GM18907 (cell line): ENCODE measurements at regions not wholly inside any gene's neighbourhood (a gene's known extent, or its start where the extent isn't known, plus 50 kb on each side); places are given as distances from the start of the nearest gene placed in this dataset.
"Not testable (repeated sequence)": the region's sequence is repeated elsewhere in the genome, so short reads cannot be mapped to it uniquely, and the experiment has no call there.

Source experiments
- ATAC-seq: cut with Tn5 transposase; IDR thresholded peaks from one replicate; pipeline ENCODE4 v1.9.1; 2021; ENCODE audit warnings: mild to moderate bottlenecking, moderate library complexity; ENCODE audit not compliant: unreplicated experiment

- ATAC-seq, result no peak
These were observed 386.0 kb downstream of the HGF start for GRCh38 chr7:81383846-81384245.

- not testable (repeated sequence) for ATAC-seq
These were observed 395.2 kb downstream of the HGF start for GRCh38 chr7:81374641-81375040.

- no peak for ATAC-seq
These were observed 399.0 kb downstream of the HGF start for GRCh38 chr7:81370822-81371221.

GRCh38 chr7:81367326-81367931, 402.4 kb downstream of the HGF start:
- no peak for ATAC-seq

- ATAC-seq, result no peak
These were observed 403.3 kb downstream of the HGF start for GRCh38 chr7:81366546-81366945.

- no peak for ATAC-seq
These were observed 408.0 kb downstream of the HGF start for GRCh38 chr7:81361769-81362312.

- ATAC-seq, result no peak
These were observed 413.9 kb downstream of the HGF start for GRCh38 chr7:81355911-81356310.

GRCh38 chr7:81349044-81349443, 420.8 kb downstream of the HGF start:
- no peak for ATAC-seq

- no peak for ATAC-seq
These were observed 421.1 kb upstream of the SEMA3C start for GRCh38 chr7:81339946-81340345.

GRCh38 chr7:81333536-81333935, 414.7 kb upstream of the SEMA3C start:
- ATAC-seq, result no peak

GRCh38 chr7:81333004-81333403, 414.2 kb upstream of the SEMA3C start:
- no peak for ATAC-seq

- ATAC-seq, result no peak
These were observed 412.5 kb upstream of the SEMA3C start for GRCh38 chr7:81331061-81332018.

- no peak for ATAC-seq
These were observed 411.3 kb upstream of the SEMA3C start for GRCh38 chr7:81330108-81330507.

GRCh38 chr7:81327468-81328266, 408.8 kb upstream of the SEMA3C start:
- ATAC-seq, result no peak

- no peak for ATAC-seq
These were observed 403.1 kb upstream of the SEMA3C start for GRCh38 chr7:81321949-81322348.

- ATAC-seq, result no peak
These were observed 398.9 kb upstream of the SEMA3C start for GRCh38 chr7:81317741-81318140.

- ATAC-seq, result no peak
These were observed 389.9 kb upstream of the SEMA3C start for GRCh38 chr7:81308643-81309322.

- ATAC-seq, result no peak
These were observed 383.0 kb upstream of the SEMA3C start for GRCh38 chr7:81301815-81302214.

- no peak for ATAC-seq
These were observed 381.9 kb upstream of the SEMA3C start for GRCh38 chr7:81300753-81301152.

- no peak for ATAC-seq
These were observed 380.9 kb upstream of the SEMA3C start for GRCh38 chr7:81299711-81300110.
